Left lung (tissue), 4 donors: ENCODE measurements at regions not wholly inside any gene's neighbourhood (a gene's known extent, or its start where the extent isn't known, plus 50 kb on each side); places are given as distances from the start of the nearest gene placed in this dataset.
"Not testable (repeated sequence)": the region's sequence is repeated elsewhere in the genome, so short reads cannot be mapped to it uniquely, and the experiment has no call there.

Source experiments
- ATAC-seq: fragments of 200-7000 bp; cut with Tn5 transposase; one replicate; pipeline ENCODE4 v1.9.1; 2020; ENCODE audit warnings: moderate library complexity
- DNase-seq, 4 donors: peaks; one replicate each; pipeline ENCODE4 v3.0.0-alpha.2; 2013 to 2020
- H3K27ac ChIP-seq, 2 donors: fragments of 200-600 bp; sonication (generic) in 1 of 2; one replicate each; pipeline versions ENCODE4 v1.5.0 to v1.8.0; 2020 to 2021
- H3K27me3 ChIP-seq, 2 donors: fragments of 200-600 bp; sonication (generic) in 1 of 2; one replicate each; pipeline versions ENCODE4 v1.5.0 to v1.8.0; 2020 to 2021
- H3K36me3 ChIP-seq, 2 donors: fragments of 200-600 bp; sonication (generic) in 1 of 2; one replicate each; pipeline versions ENCODE4 v1.5.0 to v1.8.0; 2020 to 2021
- H3K4me1 ChIP-seq, 2 donors: fragments of 200-600 bp; one replicate each; pipeline ENCODE4 v1.8.0; 2021
- H3K4me3 ChIP-seq, 2 donors: fragments of 200-600 bp; sonication (generic) in 1 of 2; one replicate each; pipeline versions ENCODE4 v1.5.0 to v1.8.0; 2020 to 2021; ENCODE audit warnings: mild to moderate bottlenecking in 1 of 2
- H3K9me3 ChIP-seq, 2 donors: fragments of 200-600 bp; sonication (generic) in 1 of 2; one replicate each; pipeline versions ENCODE4 v1.5.0 to v1.8.0; 2020 to 2021
- CTCF ChIP-seq, 2 donors: fragments of 200-600 bp; sonication (generic) in 1 of 2; IDR thresholded peaks; one replicate each; pipeline versions ENCODE4 v1.5.0 to v1.8.0; 2021; ENCODE audit warnings: antibody characterized with exemption in 2 of 2
- intact Hi-C, 2 donors: fragments of 100-400 bp; cut with DNase I; formaldehyde crosslinking; loops; one replicate each; pipeline versions ENCODE4 v1.11.2 to v1.14.2; 2022
- donor health status: DM: no; HTN: yes; CAD: no.
- donor health status: DM: no; HTN: no; CAD: no.

DNA sequence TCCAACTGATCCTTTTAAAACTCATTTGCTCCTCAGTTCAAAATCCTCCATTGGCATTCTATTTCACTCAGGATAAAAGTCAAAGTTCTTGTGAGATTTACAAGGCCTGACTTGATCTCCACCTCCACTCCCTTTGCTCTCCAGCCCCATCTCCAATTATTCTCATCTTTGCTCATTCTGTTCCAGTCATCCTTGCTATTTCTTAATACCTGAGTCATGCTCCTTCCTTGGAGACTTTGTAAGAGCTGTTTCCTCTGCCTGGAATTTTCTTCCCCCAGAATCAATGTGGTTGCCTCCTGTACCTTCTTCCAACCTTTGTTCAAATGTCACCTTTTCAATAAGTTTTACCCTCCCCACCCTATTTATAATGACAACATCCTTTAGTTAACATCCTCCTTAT lies 373.5 kb downstream of the HTR1B start:
- Histone ChIP-seq H3K27ac (no peak overlapping the region), H3K36me3 (no peaks in the 10 kb centered on the region), H3K9me3 (peaks cover 0 to 5% of the 10 kb centered on the region in 2 donors), H3K4me3 (no peak overlapping the region), H3K27me3 (no peaks in the 10 kb centered on the region), H3K4me1 (no peaks in the 10 kb centered on the region)
- no peak for ATAC-seq
- no peak for DNase-seq
- TF ChIP-seq CTCF (IDR thresholded peaks at IDR 0.05), result no peak
- intact Hi-C loops, result no loop called here

DNA sequence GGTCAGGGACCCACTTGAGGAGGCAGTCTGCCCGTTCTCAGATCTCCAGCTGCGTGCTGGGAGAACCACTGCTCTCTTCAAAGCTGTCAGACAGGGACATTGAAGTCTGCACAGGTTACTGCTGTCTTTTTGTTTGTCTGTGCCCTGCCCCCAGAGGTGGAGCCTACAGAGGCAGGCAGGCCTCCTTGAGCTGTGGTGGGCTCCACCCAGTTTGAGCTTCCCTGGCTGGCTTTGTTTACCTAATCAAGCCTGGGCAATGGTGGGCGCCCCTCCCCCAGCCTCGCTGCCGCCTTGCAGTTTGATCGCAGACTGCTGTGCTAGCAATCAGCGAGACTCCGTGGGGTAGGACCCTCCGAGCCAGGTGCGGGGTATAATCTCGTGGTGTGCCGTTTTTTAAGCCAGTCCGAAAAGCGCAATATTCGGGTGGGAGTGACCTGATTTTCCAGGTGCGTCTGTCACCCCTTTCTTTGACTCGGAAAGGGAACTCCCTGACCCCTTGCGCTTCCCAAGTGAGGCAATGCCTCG lies 375.4 kb downstream of the HTR1B start:
- H3K27ac ChIP-seq, intact Hi-C loops, H3K36me3 ChIP-seq, H3K4me1 ChIP-seq, DNase-seq, ATAC-seq, H3K4me3 ChIP-seq, H3K9me3 ChIP-seq, H3K27me3 ChIP-seq: not testable (repeated sequence)

DNA sequence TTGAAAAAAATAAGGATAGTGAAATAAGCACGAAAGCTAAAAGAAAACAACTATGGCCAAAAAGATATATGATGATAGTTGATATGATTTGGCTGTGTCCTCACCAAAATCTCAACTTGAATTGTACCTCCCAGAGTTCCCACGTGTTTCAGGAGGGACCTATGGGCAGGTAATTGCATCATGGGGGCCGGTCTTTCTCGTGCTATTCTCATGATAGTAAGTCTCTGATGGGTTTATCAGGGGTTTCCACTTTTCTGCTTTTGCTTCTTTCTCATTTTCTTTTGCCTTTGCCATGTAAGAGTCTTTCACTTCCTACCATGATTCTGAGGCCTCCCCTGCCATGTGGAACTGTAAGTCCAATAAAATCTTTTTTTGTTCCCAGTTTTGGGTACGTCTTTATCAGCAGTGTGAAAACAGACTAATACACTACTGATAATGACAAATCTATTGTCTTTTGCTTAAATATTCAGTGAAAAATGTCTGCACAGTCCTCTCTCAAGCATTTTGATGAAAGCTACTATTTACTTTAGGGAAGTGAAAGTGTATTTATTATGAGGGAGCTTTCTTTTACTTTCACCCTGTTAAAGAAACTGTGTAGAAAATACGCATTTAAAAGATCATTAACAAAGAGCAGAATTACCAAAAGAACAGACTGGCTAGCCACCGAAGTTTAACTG lies 389.1 kb downstream of the HTR1B start:
- ATAC-seq, result no peak
- intact Hi-C loops, result no loop called here
- no peak for TF ChIP-seq CTCF (IDR thresholded peaks at IDR 0.05)

DNA sequence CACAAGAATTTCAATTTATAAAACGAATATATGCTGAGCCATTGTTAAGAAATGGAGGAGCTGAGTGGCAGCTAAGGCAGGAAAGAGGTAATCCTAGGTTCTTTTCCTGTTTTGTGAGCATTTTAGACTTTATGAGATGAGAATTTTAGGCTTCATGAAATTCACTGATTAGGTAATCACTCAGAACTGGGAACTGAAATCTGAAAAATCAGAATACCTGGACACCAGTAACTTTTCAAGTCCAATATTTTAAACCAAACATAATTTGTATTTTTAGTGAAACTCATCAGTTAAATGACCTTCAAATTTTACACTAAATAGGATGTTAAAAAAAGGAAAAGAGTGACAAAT lies 389.9 kb downstream of the HTR1B start:
- Histone ChIP-seq H3K4me3 (no peak overlapping the region), H3K4me1 (no peaks in the 10 kb centered on the region), H3K27me3 (no peaks in the 10 kb centered on the region), H3K27ac (no peak overlapping the region), H3K9me3 (peaks cover 0 to 13% of the 10 kb centered on the region in 2 donors), H3K36me3 (no peaks in the 10 kb centered on the region)
- DNase-seq (no peak), ATAC-seq (no peak)
- intact Hi-C loops, result no loop called here
- TF ChIP-seq CTCF (IDR thresholded peaks at IDR 0.05), result no peak

More for the DNA sequence above, 389.1 kb downstream of the HTR1B start:
- peaks cover 0 to 16% of the 10 kb centered on the region in 2 donors for H3K9me3 ChIP-seq
- H3K36me3 ChIP-seq, result no peaks in the 10 kb centered on the region
- no peaks in the 10 kb centered on the region for H3K4me1 ChIP-seq
- no peak for DNase-seq
- H3K27ac ChIP-seq, result no peak overlapping the region
- no peaks in the 10 kb centered on the region for H3K27me3 ChIP-seq
- H3K4me3 ChIP-seq, result no peak overlapping the region

- no peak for TF ChIP-seq CTCF (IDR thresholded peaks at IDR 0.05)
- intact Hi-C loops, result no loop called here
- no peaks in the 10 kb centered on the region for H3K36me3 ChIP-seq
- no peak for DNase-seq
- no peaks in the 10 kb centered on the region for H3K27me3 ChIP-seq
- H3K4me3 ChIP-seq, result no peak overlapping the region
- H3K9me3 ChIP-seq, result peaks cover 0 to 11% of the 10 kb centered on the region in 2 donors
- no peak for ATAC-seq
- H3K4me1 ChIP-seq, result no peaks in the 10 kb centered on the region
- H3K27ac ChIP-seq, result no peak overlapping the region
These were observed 390.4 kb downstream of the HTR1B start for GRCh38 chr6:77072694-77073409.
